SK-N-SH treated with all-trans-retinoic acid at 6 μM for 48 hours (cell line): ENCODE measurements at regions not wholly inside any gene's neighbourhood (a gene's known extent, or its start where the extent isn't known, plus 50 kb on each side); places are given as distances from the start of the nearest gene placed in this dataset.

Experiments
- ARNTL ChIP-seq: fragments of 450-650 bp; formaldehyde crosslinking; IDR thresholded peaks from 2 replicates; pipeline ENCODE4 v1.5.0; 2020; ENCODE audit warnings: low read depth, mild to moderate bottlenecking, moderate library complexity, borderline replicate concordance
- BACH2 ChIP-seq: fragments of 250-450 bp; sonication (Bioruptor Pico); IDR thresholded peaks from 2 replicates; pipeline ENCODE4 v1.9.0; 2021; ENCODE audit warnings: mild to moderate bottlenecking, borderline replicate concordance
- ZC3H10 ChIP-seq: fragments of 250-450 bp; sonication (Bioruptor Pico); IDR thresholded peaks from 2 replicates; pipeline ENCODE4 v1.5.1; 2021; ENCODE audit warnings: mild to moderate bottlenecking, moderate library complexity
- TF ChIP-seq, protein P1 (sequence below): fragments of 250-450 bp; sonication (Bioruptor Pico); IDR thresholded peaks from 2 replicates; pipeline ENCODE4 v1.8.0; 2020; ENCODE audit warnings: mild to moderate bottlenecking, moderate library complexity, borderline replicate concordance

DNA sequence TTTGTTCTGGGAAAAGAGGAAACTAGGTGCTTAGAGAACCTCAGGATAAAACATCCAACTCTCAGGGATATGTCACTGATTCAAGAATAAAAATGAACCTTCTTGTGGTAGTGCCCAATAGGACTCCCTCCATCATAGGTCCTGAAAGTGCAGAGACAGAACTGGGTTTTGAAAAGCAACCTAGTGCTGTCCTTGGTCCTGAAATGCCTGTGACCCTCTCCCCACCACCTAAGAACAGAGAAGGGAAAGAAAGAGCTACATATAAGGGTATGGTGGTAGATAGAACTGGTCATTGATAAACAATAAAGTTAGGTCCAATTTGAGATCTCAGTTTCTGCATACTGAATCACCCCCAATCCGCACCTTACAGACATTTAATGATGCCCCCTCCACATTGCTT is 953.3 kb downstream of the XPNPEP1 start:
- TF ChIP-seq, protein P1, sequence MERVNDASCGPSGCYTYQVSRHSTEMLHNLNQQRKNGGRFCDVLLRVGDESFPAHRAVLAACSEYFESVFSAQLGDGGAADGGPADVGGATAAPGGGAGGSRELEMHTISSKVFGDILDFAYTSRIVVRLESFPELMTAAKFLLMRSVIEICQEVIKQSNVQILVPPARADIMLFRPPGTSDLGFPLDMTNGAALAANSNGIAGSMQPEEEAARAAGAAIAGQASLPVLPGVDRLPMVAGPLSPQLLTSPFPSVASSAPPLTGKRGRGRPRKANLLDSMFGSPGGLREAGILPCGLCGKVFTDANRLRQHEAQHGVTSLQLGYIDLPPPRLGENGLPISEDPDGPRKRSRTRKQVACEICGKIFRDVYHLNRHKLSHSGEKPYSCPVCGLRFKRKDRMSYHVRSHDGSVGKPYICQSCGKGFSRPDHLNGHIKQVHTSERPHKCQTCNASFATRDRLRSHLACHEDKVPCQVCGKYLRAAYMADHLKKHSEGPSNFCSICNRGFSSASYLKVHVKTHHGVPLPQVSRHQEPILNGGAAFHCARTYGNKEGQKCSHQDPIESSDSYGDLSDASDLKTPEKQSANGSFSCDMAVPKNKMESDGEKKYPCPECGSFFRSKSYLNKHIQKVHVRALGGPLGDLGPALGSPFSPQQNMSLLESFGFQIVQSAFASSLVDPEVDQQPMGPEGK (CRISPR knock-in tag) = no peak
- TF ChIP-seq ZC3H10 (CRISPR knock-in tag) = no peak
- TF ChIP-seq BACH2 (CRISPR knock-in tag) = no peak
- TF ChIP-seq ARNTL = no peak
